ENCODE measurements at regions not wholly inside any gene's neighbourhood (a gene's known extent, or its start where the extent isn't known, plus 50 kb on each side); places are given as distances from the start of the nearest gene placed in this dataset.

- no peak for TF ChIP-seq POLR2A (IDR thresholded peaks at IDR 0.05)
- no peak for TF ChIP-seq CTCF (IDR thresholded peaks at IDR 0.05)
- TF ChIP-seq EP300 (IDR thresholded peaks at IDR 0.05; ENCODE audit: low read depth): no peak
- TF ChIP-seq POLR2AphosphoS5 (IDR thresholded peaks at IDR 0.05): no peak
Measured at GRCh38 chr10:106511917-106512316, 652.6 kb downstream of the SORCS1 start.
